ENCODE measurements at regions not wholly inside any gene's neighbourhood (a gene's known extent, or its start where the extent isn't known, plus 50 kb on each side); places are given as distances from the start of the nearest gene placed in this dataset.

DNA sequence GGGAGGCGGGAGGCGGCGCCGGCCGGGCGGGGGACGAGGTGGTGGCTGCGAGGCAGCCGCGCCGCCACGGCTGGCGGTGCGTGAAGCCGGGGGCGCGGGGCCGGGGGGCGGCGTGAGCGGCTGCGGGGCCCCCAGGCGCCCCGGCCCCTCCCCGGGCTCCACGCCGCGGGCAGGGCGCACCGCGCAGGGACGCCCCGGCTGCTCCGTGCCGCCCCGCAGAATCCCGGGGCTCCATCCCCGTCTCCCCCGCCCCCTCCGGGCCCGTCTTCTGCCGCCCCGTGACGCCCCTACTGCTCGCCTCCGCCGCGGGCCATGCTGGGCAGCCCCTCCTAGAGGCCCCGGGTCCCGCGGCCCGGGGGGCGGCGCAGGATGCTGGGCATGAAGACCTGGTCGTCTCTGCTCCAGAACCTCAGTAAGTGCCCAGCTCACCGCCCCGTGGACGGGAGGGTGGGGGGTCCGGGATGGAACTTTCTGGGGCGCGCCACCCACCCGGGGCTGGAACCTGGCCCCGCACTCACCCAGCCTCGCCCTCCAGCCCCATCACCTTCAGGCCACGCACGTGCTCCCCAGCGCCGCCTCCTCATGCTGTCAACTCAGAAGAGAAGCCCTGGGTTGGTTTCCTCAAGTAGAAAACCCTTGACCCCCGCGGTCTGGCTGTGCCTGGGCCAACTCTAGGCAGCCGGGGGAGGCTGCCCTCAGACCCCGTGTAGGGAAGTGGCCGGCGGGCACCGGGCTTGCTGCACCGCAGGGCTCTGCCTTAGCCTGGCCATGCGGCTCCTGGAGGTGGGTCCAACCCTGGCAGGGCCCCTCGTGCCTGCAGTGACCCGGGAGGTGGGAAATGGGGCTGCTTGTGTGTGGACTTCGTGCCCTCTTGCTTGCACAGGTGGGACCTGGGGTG lies 150.2 kb upstream of the GSE1 start:
- TF ChIP-seq, protein P1, sequence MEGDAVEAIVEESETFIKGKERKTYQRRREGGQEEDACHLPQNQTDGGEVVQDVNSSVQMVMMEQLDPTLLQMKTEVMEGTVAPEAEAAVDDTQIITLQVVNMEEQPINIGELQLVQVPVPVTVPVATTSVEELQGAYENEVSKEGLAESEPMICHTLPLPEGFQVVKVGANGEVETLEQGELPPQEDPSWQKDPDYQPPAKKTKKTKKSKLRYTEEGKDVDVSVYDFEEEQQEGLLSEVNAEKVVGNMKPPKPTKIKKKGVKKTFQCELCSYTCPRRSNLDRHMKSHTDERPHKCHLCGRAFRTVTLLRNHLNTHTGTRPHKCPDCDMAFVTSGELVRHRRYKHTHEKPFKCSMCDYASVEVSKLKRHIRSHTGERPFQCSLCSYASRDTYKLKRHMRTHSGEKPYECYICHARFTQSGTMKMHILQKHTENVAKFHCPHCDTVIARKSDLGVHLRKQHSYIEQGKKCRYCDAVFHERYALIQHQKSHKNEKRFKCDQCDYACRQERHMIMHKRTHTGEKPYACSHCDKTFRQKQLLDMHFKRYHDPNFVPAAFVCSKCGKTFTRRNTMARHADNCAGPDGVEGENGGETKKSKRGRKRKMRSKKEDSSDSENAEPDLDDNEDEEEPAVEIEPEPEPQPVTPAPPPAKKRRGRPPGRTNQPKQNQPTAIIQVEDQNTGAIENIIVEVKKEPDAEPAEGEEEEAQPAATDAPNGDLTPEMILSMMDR (IDR thresholded peaks at IDR 0.05): no peak
- TF ChIP-seq POLR2A (IDR thresholded peaks at IDR 0.05): no peak

Data from lower leg skin (tissue), 3 donors.